Ovary (tissue), 7 donors: ENCODE measurements at regions not wholly inside any gene's neighbourhood (a gene's known extent, or its start where the extent isn't known, plus 50 kb on each side); places are given as distances from the start of the nearest gene placed in this dataset.

Experiments used
- DNase-seq, 5 donors: peaks; one replicate each; pipeline ENCODE4 v3.0.0-alpha.2; 2019 to 2020
- H3K27ac ChIP-seq, 2 donors: fragments of 200-600 bp; one replicate each; pipeline versions ENCODE4 v1.5.1 to v1.8.0; 2019 to 2022
- H3K27me3 ChIP-seq: fragments of 200-600 bp; one replicate; pipeline ENCODE4 v1.8.0; 2022
- H3K36me3 ChIP-seq: fragments of 200-600 bp; sonication (generic); one replicate; pipeline ENCODE4 v1.5.1; 2019
- H3K4me1 ChIP-seq: one replicate; pipeline ENCODE4 v1.8.1; 2013; ENCODE audit warnings: mild to moderate bottlenecking, moderate library complexity; ENCODE audit not compliant: insufficient read depth
- H3K4me3 ChIP-seq: fragments of 200-600 bp; sonication (generic); one replicate; pipeline ENCODE4 v1.5.1; 2017
- H3K9me3 ChIP-seq, 2 donors: fragments of 200-600 bp in 1 of 2; sonication (generic) in 1 of 2; one replicate each; pipeline versions ENCODE4 v1.5.1 to v1.8.1; 2013 to 2019; ENCODE audit warnings: mild to moderate bottlenecking in 1 of 2, moderate library complexity in 1 of 2
- EP300 ChIP-seq: sonication (generic); formaldehyde crosslinking; IDR thresholded peaks from one replicate; pipeline ENCODE4 v1.6.1; 2017; ENCODE audit warnings: antibody characterized with exemption
- POLR2A ChIP-seq: fragments of 450-650 bp; IDR thresholded peaks from one replicate; pipeline ENCODE4 v1.6.1; 2017; ENCODE audit warnings: antibody characterized with exemption, mild to moderate bottlenecking, moderate library complexity
- WGBS, 3 donors: extraction: QIAGEN DNeasy Blood & Tissue Kit in 1 of 3; methylation state at CpG; one replicate each; pipeline versions ENCODE4 v1.1.5 to v1.1.7; 2013 to 2017; 5-methylcytosine and 5-hydroxymethylcytosine counted together
- intact Hi-C, 4 donors: fragments of 100-400 bp; cut with DNase I; formaldehyde crosslinking; loops; one replicate each; pipeline versions ENCODE4 v1.11.0 to v1.15.1; 2022 to 2023
- TF ChIP-seq, protein P1 (sequence below), 3 donors: fragments of 450-650 bp in 2 of 3; fragments of 200-600 bp in 1 of 3; IDR thresholded peaks; one replicate each; pipeline versions ENCODE4 v1.5.1 to v1.8.0; 2016 to 2022; ENCODE audit warnings: antibody characterized with exemption in 3 of 3, mild to moderate bottlenecking in 1 of 3
- donor health status: DM: no; HTN: no; CAD: no; lungs with moderate emphysema.
- donor health status: DM: no; HTN: no; CAD: no.
- donor health status: Bipolar disorder and iron deficiency.
- donor health status: DM: no; HTN: no; CAD: no.
- donor health status: DM: yes; HTN: yes; CAD: no.

DNA sequence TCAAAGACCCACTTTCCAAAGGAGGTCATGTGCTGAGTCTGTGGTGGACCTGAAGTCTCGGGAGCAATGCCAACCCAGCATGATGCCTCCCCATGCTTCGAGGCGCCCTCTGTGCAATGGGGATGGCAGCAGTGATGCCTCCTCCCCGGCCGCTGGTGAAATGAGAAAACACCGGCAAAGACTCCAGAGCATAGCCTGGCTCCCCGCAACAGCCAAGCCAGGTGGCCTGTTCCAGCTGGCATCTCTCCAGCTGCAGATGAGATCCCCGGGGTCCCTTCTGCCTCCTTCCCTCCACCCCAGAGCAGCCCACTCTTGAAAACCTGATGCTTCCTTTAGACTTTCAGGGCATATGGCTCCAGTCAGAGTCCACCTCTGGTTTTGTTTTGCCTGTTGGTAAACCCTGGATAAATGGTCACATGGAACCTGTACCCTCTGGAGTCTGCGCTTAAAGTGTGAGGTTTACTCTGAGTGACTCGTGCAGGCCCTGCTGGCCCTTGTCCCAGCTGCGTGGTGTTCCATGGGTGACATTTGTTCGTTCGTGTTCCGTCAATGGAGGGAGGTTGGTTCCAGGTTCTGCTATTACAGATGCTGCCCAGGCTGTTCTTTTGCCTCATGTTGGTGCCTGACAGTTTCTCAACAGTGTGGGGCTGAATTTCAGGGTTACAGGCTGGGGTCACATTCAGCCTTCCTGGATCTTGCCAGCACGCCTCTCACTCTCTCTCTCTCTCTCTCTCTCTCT lies 181.8 kb upstream of the CIBAR2 start:
- intact Hi-C loops, result no loop called here
- 77 to 80% (median 78%) methylated on average over 15 of the region's 15 CpGs for WGBS, 3 donors
- Histone ChIP-seq H3K27me3 (no peaks in the 10 kb centered on the region), H3K36me3 (no peaks in the 10 kb centered on the region), H3K4me1 (peaks cover 8% of the 10 kb centered on the region), H3K27ac (no peak overlapping the region), H3K9me3 (no peaks in the 10 kb centered on the region), H3K4me3 (no peak overlapping the region)
- no peak for DNase-seq
- TF ChIP-seq EP300 (no peak), POLR2A (no peak)
- TF ChIP-seq, protein P1, sequence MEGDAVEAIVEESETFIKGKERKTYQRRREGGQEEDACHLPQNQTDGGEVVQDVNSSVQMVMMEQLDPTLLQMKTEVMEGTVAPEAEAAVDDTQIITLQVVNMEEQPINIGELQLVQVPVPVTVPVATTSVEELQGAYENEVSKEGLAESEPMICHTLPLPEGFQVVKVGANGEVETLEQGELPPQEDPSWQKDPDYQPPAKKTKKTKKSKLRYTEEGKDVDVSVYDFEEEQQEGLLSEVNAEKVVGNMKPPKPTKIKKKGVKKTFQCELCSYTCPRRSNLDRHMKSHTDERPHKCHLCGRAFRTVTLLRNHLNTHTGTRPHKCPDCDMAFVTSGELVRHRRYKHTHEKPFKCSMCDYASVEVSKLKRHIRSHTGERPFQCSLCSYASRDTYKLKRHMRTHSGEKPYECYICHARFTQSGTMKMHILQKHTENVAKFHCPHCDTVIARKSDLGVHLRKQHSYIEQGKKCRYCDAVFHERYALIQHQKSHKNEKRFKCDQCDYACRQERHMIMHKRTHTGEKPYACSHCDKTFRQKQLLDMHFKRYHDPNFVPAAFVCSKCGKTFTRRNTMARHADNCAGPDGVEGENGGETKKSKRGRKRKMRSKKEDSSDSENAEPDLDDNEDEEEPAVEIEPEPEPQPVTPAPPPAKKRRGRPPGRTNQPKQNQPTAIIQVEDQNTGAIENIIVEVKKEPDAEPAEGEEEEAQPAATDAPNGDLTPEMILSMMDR (IDR thresholded peaks at IDR 0.05), result no peak

DNA sequence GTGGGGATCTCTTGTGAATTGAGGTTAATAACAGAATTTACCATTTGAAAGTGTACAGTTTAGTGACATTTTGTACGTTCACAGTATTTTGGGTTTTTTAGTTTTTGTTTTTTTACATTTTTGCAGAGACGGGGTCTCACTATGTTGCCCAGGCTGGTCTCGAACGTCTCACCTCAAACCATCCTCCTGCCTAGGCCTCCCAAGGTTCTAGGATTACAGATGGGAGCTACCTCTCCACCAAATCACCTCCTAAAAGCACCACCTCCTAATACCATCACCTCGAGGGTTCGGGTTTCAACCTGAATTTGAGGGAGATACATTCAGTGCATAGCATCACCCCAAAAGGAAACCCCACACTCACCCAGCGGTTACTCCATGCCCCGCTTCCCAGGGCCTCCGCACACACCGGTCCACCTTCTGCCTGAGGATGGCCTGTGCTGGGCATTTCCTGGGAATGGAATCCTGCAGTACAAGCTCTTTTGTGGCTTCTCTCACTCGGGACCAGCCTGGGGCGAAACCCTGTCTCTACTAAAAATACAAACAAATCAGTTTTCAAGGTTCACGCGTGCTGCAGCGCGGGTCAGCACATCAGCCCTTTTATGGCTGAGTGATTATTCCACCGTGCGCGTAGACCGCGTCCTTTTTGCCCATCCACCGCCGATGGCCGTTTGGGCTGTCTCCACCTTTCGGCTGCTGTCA lies 182.7 kb upstream of the CIBAR2 start:
- H3K36me3 ChIP-seq, result no peaks in the 10 kb centered on the region
- TF ChIP-seq EP300 (no peak), POLR2A (no peak)
- TF ChIP-seq, protein P1 (IDR thresholded peaks at IDR 0.05), result no peak
- H3K4me3 ChIP-seq, result no peak overlapping the region
- no peaks in the 10 kb centered on the region for H3K27me3 ChIP-seq
- no peak overlapping the region for H3K27ac ChIP-seq
- H3K9me3 ChIP-seq, result no peaks in the 10 kb centered on the region
- WGBS, 3 donors, result 93 to 96% (median 94%) methylated on average over 25 of the region's 25 CpGs
- intact Hi-C loops, result no loop called here
- no peak for DNase-seq
- peaks cover 8% of the 10 kb centered on the region for H3K4me1 ChIP-seq

DNA sequence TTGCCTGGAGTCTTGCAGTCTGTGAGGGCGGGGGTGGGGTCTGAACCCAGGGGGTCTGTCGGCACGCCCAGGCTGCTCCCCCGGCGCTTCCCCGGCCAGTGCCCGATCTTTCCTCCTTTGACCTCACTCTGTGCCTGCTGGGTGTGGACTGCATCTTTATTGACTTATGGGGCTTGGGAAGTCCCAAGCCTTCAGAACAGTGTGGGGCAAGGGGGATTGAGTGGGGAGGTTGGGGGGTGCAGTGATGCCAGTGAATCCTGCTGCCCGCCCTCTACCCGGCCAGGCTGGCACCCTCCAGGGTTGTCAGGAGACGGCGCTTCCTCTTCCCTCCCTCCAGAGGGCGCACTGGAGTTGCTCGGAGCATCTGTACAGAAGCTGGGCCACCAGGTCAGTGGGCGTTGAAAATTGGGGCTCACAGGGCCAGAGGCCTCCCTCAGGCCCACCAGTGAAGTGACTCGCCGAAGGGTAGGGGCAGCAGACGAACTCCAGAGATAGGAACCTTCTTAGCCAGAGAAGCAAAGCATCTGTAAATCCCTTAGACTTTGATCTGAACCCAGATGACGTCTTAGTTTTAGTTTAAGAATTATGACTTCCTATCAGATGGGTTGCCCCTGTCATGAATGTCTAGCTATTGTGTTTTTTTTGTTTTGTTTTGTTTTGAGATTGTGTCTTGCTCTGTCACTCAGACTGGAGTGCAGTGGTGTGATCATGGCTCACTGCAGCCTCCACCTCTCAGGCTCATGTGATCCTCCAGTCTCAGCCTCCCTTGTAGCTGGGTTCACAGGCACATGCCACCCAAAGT lies 184.8 kb upstream of the CIBAR2 start:
- intact Hi-C loops, result no loop called here
- DNase-seq, result no peak

DNA sequence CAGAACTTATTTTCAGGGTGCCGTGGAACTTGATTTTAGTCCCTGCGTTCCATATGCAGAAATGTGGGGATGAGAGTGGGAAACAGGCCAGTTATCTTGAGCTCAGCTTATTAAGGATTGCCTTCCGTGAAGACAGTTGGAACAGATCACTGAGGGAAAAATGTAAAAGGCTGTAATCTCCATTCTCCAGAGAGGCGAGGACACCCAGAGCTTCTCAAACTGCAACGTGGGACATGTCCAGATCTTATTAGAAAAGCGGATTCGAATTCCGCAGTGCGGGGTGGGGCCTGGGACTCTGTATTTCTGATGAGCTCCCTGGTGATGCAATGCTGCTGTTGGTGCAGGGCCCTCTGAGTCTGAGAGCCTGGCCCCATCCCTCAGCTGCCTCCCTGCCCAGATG lies 185.6 kb upstream of the CIBAR2 start:
- no peak for DNase-seq
- Histone ChIP-seq H3K27ac (no peak overlapping the region), H3K27me3 (no peaks in the 10 kb centered on the region), H3K9me3 (no peaks in the 10 kb centered on the region), H3K4me3 (no peak overlapping the region), H3K4me1 (peaks cover 1% of the 10 kb centered on the region), H3K36me3 (no peaks in the 10 kb centered on the region)
- TF ChIP-seq, protein P1 (IDR thresholded peaks at IDR 0.05), result no peak
- TF ChIP-seq POLR2A (no peak), EP300 (no peak)
- intact Hi-C loops, result no loop called here
- WGBS, 3 donors, result 60 to 77% (median 77%) methylated on average over 9 of the region's 9 CpGs

More for the DNA sequence above, 184.8 kb upstream of the CIBAR2 start:
- no peaks in the 10 kb centered on the region for H3K4me1 ChIP-seq
- no peak for TF ChIP-seq POLR2A
- TF ChIP-seq, protein P1 (IDR thresholded peaks at IDR 0.05), result peak in 1 of 3 donors; percentile 27
- no peaks in the 10 kb centered on the region for H3K27me3 ChIP-seq
- no peaks in the 10 kb centered on the region for H3K36me3 ChIP-seq
- H3K27ac ChIP-seq, result no peak overlapping the region
- no peaks in the 10 kb centered on the region for H3K9me3 ChIP-seq
- WGBS, 3 donors, result 81 to 86% (median 82%) methylated on average over 18 of the region's 18 CpGs
- H3K4me3 ChIP-seq, result no peak overlapping the region
